ENCODE measurements at regions not wholly inside any gene's neighbourhood (a gene's known extent, or its start where the extent isn't known, plus 50 kb on each side); places are given as distances from the start of the nearest gene placed in this dataset.

- Histone ChIP-seq H3K9me3 (ENCODE audit: low read depth, low read length) (no peaks in the 10 kb centered on the region), H3K9ac (ENCODE audit: insufficient read length) (no peak overlapping the region), H3K27ac (no peak overlapping the region), H3K36me3 (ENCODE audit: insufficient read depth, low read length) (no peaks in the 10 kb centered on the region), H3K4me3 (no peak overlapping the region)
- no peak for TF ChIP-seq POLR2AphosphoS5 (IDR thresholded peaks at IDR 0.05; ENCODE audit: borderline replicate concordance, low read depth, low read length)
- no peak for TF ChIP-seq FOXP2 (optimal IDR thresholded peaks at IDR 0.05; ENCODE audit: control extremely low read depth, extremely low read length, insufficient read depth)
- no peak for TF ChIP-seq EZH2 (IDR thresholded peaks at IDR 0.05)
- DNase-seq (ENCODE audit: low read depth, low spot score) = no peak
These were observed 204.1 kb downstream of the SS18 start for GRCh38 chr18:25886283-25886682.

- Histone ChIP-seq H3K27ac (no peak overlapping the region), H3K4me3 (no peak overlapping the region), H3K36me3 (ENCODE audit: insufficient read depth, low read length) (no peaks in the 10 kb centered on the region), H3K9me3 (ENCODE audit: low read depth, low read length) (no peaks in the 10 kb centered on the region), H3K9ac (ENCODE audit: insufficient read length) (no peak overlapping the region)
- TF ChIP-seq EZH2 (IDR thresholded peaks at IDR 0.05) (no peak), FOXP2 (optimal IDR thresholded peaks at IDR 0.05; ENCODE audit: control extremely low read depth, extremely low read length, insufficient read depth) (no peak), POLR2AphosphoS5 (IDR thresholded peaks at IDR 0.05; ENCODE audit: borderline replicate concordance, low read depth, low read length) (no peak)
- DNase-seq (ENCODE audit: low read depth, low spot score) = no peak
These were observed 207.3 kb downstream of the SS18 start for GRCh38 chr18:25883091-25883490.

- no peaks in the 10 kb centered on the region for H3K36me3 ChIP-seq (ENCODE audit: insufficient read depth, low read length)
- no peak overlapping the region for H3K4me3 ChIP-seq
- no peak overlapping the region for H3K27ac ChIP-seq
- H3K9ac ChIP-seq (ENCODE audit: insufficient read length) = no peak overlapping the region
- no peak for DNase-seq (ENCODE audit: low read depth, low spot score)
- TF ChIP-seq EZH2 (IDR thresholded peaks at IDR 0.05) (no peak), POLR2AphosphoS5 (IDR thresholded peaks at IDR 0.05; ENCODE audit: borderline replicate concordance, low read depth, low read length) (no peak), FOXP2 (optimal IDR thresholded peaks at IDR 0.05; ENCODE audit: control extremely low read depth, extremely low read length, insufficient read depth) (no peak)
- H3K9me3 ChIP-seq (ENCODE audit: low read depth, low read length) = no peaks in the 10 kb centered on the region
These were observed 209.3 kb downstream of the SS18 start for GRCh38 chr18:25881149-25881548.

- TF ChIP-seq FOXP2 (optimal IDR thresholded peaks at IDR 0.05; ENCODE audit: control extremely low read depth, extremely low read length, insufficient read depth) (no peak), POLR2AphosphoS5 (IDR thresholded peaks at IDR 0.05; ENCODE audit: borderline replicate concordance, low read depth, low read length) (no peak), EZH2 (IDR thresholded peaks at IDR 0.05) (no peak)
- H3K36me3 ChIP-seq (ENCODE audit: insufficient read depth, low read length) = no peaks in the 10 kb centered on the region
- H3K9ac ChIP-seq (ENCODE audit: insufficient read length) = no peak overlapping the region
- no peak for DNase-seq (ENCODE audit: low read depth, low spot score)
- no peak overlapping the region for H3K4me3 ChIP-seq
- no peaks in the 10 kb centered on the region for H3K9me3 ChIP-seq (ENCODE audit: low read depth, low read length)
- no peak overlapping the region for H3K27ac ChIP-seq
These were observed 210.0 kb downstream of the SS18 start for GRCh38 chr18:25880441-25880840.

- TF ChIP-seq POLR2AphosphoS5 (IDR thresholded peaks at IDR 0.05; ENCODE audit: borderline replicate concordance, low read depth, low read length) (no peak), FOXP2 (optimal IDR thresholded peaks at IDR 0.05; ENCODE audit: control extremely low read depth, extremely low read length, insufficient read depth) (no peak), EZH2 (IDR thresholded peaks at IDR 0.05) (no peak)
- Histone ChIP-seq H3K36me3 (ENCODE audit: insufficient read depth, low read length) (no peaks in the 10 kb centered on the region), H3K4me3 (no peak overlapping the region), H3K9ac (ENCODE audit: insufficient read length) (no peak overlapping the region), H3K27ac (no peak overlapping the region), H3K9me3 (ENCODE audit: low read depth, low read length) (no peaks in the 10 kb centered on the region)
- no peak for DNase-seq (ENCODE audit: low read depth, low spot score)
These were observed 214.0 kb downstream of the SS18 start for GRCh38 chr18:25876330-25876948.

GRCh38 chr18:25875551-25876240 is 214.7 kb downstream of the SS18 start:
- no peaks in the 10 kb centered on the region for H3K9me3 ChIP-seq (ENCODE audit: low read depth, low read length)
- TF ChIP-seq POLR2AphosphoS5 (IDR thresholded peaks at IDR 0.05; ENCODE audit: borderline replicate concordance, low read depth, low read length) = no peak
- no peak for TF ChIP-seq FOXP2 (optimal IDR thresholded peaks at IDR 0.05; ENCODE audit: control extremely low read depth, extremely low read length, insufficient read depth)
- no peak for TF ChIP-seq EZH2 (IDR thresholded peaks at IDR 0.05)
- no peak for DNase-seq (ENCODE audit: low read depth, low spot score)
- no peak overlapping the region for H3K4me3 ChIP-seq
- no peak overlapping the region for H3K27ac ChIP-seq
- H3K36me3 ChIP-seq (ENCODE audit: insufficient read depth, low read length) = no peaks in the 10 kb centered on the region
- H3K9ac ChIP-seq (ENCODE audit: insufficient read length) = no peak overlapping the region

GRCh38 chr18:25873833-25874232 is 216.6 kb downstream of the SS18 start:
- H3K36me3 ChIP-seq (ENCODE audit: insufficient read depth, low read length) = no peaks in the 10 kb centered on the region
- H3K9ac ChIP-seq (ENCODE audit: insufficient read length) = no peak overlapping the region
- H3K4me3 ChIP-seq = no peak overlapping the region
- no peak for TF ChIP-seq EZH2 (IDR thresholded peaks at IDR 0.05)
- TF ChIP-seq FOXP2 (optimal IDR thresholded peaks at IDR 0.05; ENCODE audit: control extremely low read depth, extremely low read length, insufficient read depth) = no peak
- TF ChIP-seq POLR2AphosphoS5 (IDR thresholded peaks at IDR 0.05; ENCODE audit: borderline replicate concordance, low read depth, low read length) = no peak
- DNase-seq (ENCODE audit: low read depth, low spot score) = no peak
- H3K9me3 ChIP-seq (ENCODE audit: low read depth, low read length) = no peaks in the 10 kb centered on the region
- H3K27ac ChIP-seq = no peak overlapping the region

- Histone ChIP-seq H3K36me3 (ENCODE audit: insufficient read depth, low read length) (no peaks in the 10 kb centered on the region), H3K27ac (no peak overlapping the region), H3K9ac (ENCODE audit: insufficient read length) (no peak overlapping the region), H3K4me3 (no peak overlapping the region), H3K9me3 (ENCODE audit: low read depth, low read length) (no peaks in the 10 kb centered on the region)
- TF ChIP-seq POLR2AphosphoS5 (IDR thresholded peaks at IDR 0.05; ENCODE audit: borderline replicate concordance, low read depth, low read length) (no peak), FOXP2 (optimal IDR thresholded peaks at IDR 0.05; ENCODE audit: control extremely low read depth, extremely low read length, insufficient read depth) (no peak), EZH2 (IDR thresholded peaks at IDR 0.05) (no peak)
- DNase-seq (ENCODE audit: low read depth, low spot score) = no peak
These were observed 224.1 kb downstream of the SS18 start for GRCh38 chr18:25866331-25866730.

Data from SK-N-MC (cell line).